Upper lobe of left lung (tissue), 4 donors: ENCODE measurements at regions not wholly inside any gene's neighbourhood (a gene's known extent, or its start where the extent isn't known, plus 50 kb on each side); places are given as distances from the start of the nearest gene placed in this dataset.

Source experiments
- CTCF ChIP-seq, 6 experiments: fragments of 450-650 bp in 4 of 6; fragments of 200-600 bp in 2 of 6; sonication (generic) in 2 of 6; IDR thresholded peaks; one replicate each; pipeline ENCODE4 v1.5.1; 2016 to 2019; ENCODE audit warnings: antibody characterized with exemption in 6 of 6
- EP300 ChIP-seq, 4 donors: sonication (generic); formaldehyde crosslinking; IDR thresholded peaks; one replicate each; pipeline ENCODE4 v1.5.1; 2017; ENCODE audit warnings: antibody characterized with exemption in 4 of 4, control low read depth in 2 of 4
- POLR2A ChIP-seq, 4 donors: fragments of 450-650 bp; IDR thresholded peaks; one replicate each; pipeline ENCODE4 v1.5.1; 2016 to 2017; ENCODE audit warnings: antibody characterized with exemption in 4 of 4, mild to moderate bottlenecking in 2 of 4
- POLR2AphosphoS5 ChIP-seq, 2 donors: sonication (generic); formaldehyde crosslinking; IDR thresholded peaks; one replicate each; pipeline ENCODE4 v1.5.1; 2017; ENCODE audit warnings: antibody characterized with exemption in 2 of 2

- no peak for TF ChIP-seq CTCF (IDR thresholded peaks at IDR 0.05)
- TF ChIP-seq POLR2A (IDR thresholded peaks at IDR 0.05): no peak
- no peak for TF ChIP-seq EP300 (IDR thresholded peaks at IDR 0.05)
- TF ChIP-seq POLR2AphosphoS5 (IDR thresholded peaks at IDR 0.05): no peak
Observed at GRCh38 chr7:149670288-149670687, 103.1 kb downstream of the ZNF467 start.
